HepG2 (cell line): ENCODE measurements at regions not wholly inside any gene's neighbourhood (a gene's known extent, or its start where the extent isn't known, plus 50 kb on each side); places are given as distances from the start of the nearest gene placed in this dataset.

Experiments
- ATAC-seq: fragments of 200-7000 bp; cut with Tn5 transposase; 3 replicates; pipeline ENCODE4 v1.9.1; 2020; ENCODE audit warnings: mild to moderate bottlenecking, moderate library complexity
- BruUV-seq: library from RNA; stranded (reverse); fragments of 400-500 nt; replicated peaks from 2 replicates; lab custom pipeline; 2021; lab: Mats Ljungman, UMichigan
- CTCF ChIA-PET: fragments of 300-600 bp; formaldehyde crosslinking; extraction: SDS; loops from one replicate; lab custom pipeline; 2021; ENCODE audit warnings: low total read pairs, inconsistent platforms, low intra/inter-chr PET ratio; lab: Yijun Ruan, JAX
- POLR2A ChIA-PET: fragments of 350-600 bp; sonication (Branson Sonifier 250); formaldehyde crosslinking; loops from one replicate; lab custom pipeline; 2020; ENCODE audit warnings: antibody characterized with exemption, inconsistent platforms; lab: Yijun Ruan, JAX
- DNase-seq: peaks from one replicate; pipeline ENCODE4 v3.0.0-alpha.2; 2015; ENCODE audit warnings: low spot score
- FAIRE-seq: peaks from 3 replicates; lab custom pipeline; 2011; peaks lifted over from hg19 to GRCh38; lab: Jason Lieb, UNC
- H2AFZ ChIP-seq: one replicate; pipeline ENCODE4 v1.6.1; 2011; ENCODE audit warnings: low read length, inconsistent platforms
- H3K27ac ChIP-seq: fragments of 300-600 bp; 3 replicates; pipeline ENCODE4 v1.8.0; 2011; ENCODE audit warnings: mixed run types, mild to moderate bottlenecking, mixed read lengths, low read length, inconsistent platforms; ENCODE audit not compliant: insufficient read depth; ENCODE audit errors: extremely low read length
- H3K27me3 ChIP-seq, 2 experiments: fragments of 200-600 bp in 1 of 2; 2 replicates in 1 of 2; 3 replicates in 1 of 2; pipeline versions ENCODE4 v1.6.0 to v1.8.0; 2011; ENCODE audit warnings: low read length in 2 of 2, mild to moderate bottlenecking in 2 of 2, moderate library complexity in 2 of 2, inconsistent platforms in 1 of 2; ENCODE audit not compliant: insufficient read depth in 2 of 2, control insufficient read depth in 1 of 2
- H3K36me3 ChIP-seq, 2 experiments: fragments of 200-600 bp in 1 of 2; replicated peaks in 1 of 2; 2 replicates in 1 of 2; 3 replicates in 1 of 2; pipeline versions ENCODE4 v1.5.1 to v1.8.0; 2011; ENCODE audit warnings: low read length in 2 of 2, inconsistent platforms in 1 of 2; ENCODE audit not compliant: insufficient read depth in 2 of 2, control insufficient read depth in 1 of 2
- H3K4me1 ChIP-seq: 2 replicates; pipeline ENCODE4 v1.5.1; 2012; ENCODE audit warnings: low read length, inconsistent platforms; ENCODE audit not compliant: insufficient read depth
- H3K4me2 ChIP-seq: 2 replicates; pipeline ENCODE4 v1.6.0; 2011; ENCODE audit warnings: low read depth, low read length, inconsistent platforms
- H3K4me3 ChIP-seq, 3 experiments: fragments of 200-600 bp in 1 of 3; sonication (generic), shearing (Covaris generic) in 1 of 3; replicated peaks in 1 of 3; 2 replicates each; pipeline ENCODE4 v1.5.1; 2011 to 2016; ENCODE audit warnings: low read length in 3 of 3, inconsistent platforms in 2 of 3, low read depth in 2 of 3, mild to moderate bottlenecking in 2 of 3, control low read depth in 1 of 3, mixed read lengths in 1 of 3; ENCODE audit not compliant: insufficient read depth in 1 of 3
- H3K79me2 ChIP-seq: one replicate; pipeline ENCODE4 v1.6.1; 2011; ENCODE audit warnings: low read length, inconsistent platforms; ENCODE audit not compliant: insufficient read depth
- H3K9ac ChIP-seq: 2 replicates; pipeline ENCODE4 v1.6.0; 2011; ENCODE audit warnings: mild to moderate bottlenecking, low read depth, low read length, inconsistent platforms; ENCODE audit not compliant: insufficient read depth
- H3K9me3 ChIP-seq: 2 replicates; pipeline ENCODE4 v1.5.1; 2012; ENCODE audit warnings: mild to moderate bottlenecking, low read length
- H4K20me1 ChIP-seq: 2 replicates; pipeline ENCODE4 v1.6.0; 2011; ENCODE audit warnings: inconsistent platforms, mild to moderate bottlenecking, low read length, moderate library complexity; ENCODE audit not compliant: insufficient read depth
- AHR ChIP-seq: IDR thresholded peaks from 2 replicates; pipeline ENCODE4 v1.6.1; 2018; ENCODE audit warnings: missing genetic modification reagents, missing compliant biosample characterization
- AKAP8 ChIP-seq: sonication (generic); formaldehyde crosslinking; IDR thresholded peaks from 2 replicates; pipeline ENCODE4 v1.5.1; 2020; ENCODE audit warnings: mild to moderate bottlenecking, missing genetic modification reagents
- CHD2 ChIP-seq: IDR thresholded peaks from 2 replicates; pipeline ENCODE4 v1.6.1; 2011; ENCODE audit warnings: low read depth, low read length, improper control_type of control experiment
- ELF3 ChIP-seq: IDR thresholded peaks from 2 replicates; pipeline ENCODE4 v1.6.1; 2016; ENCODE audit warnings: missing genetic modification reagents, missing compliant biosample characterization
- ETV5 ChIP-seq: IDR thresholded peaks from 2 replicates; pipeline ENCODE4 v1.6.1; 2018; ENCODE audit warnings: missing biosample characterization, missing genetic modification reagents, inconsistent platforms, borderline replicate concordance
- GLMP ChIP-seq: sonication (generic); formaldehyde crosslinking; IDR thresholded peaks from 2 replicates; pipeline ENCODE4 v1.9.0; 2021; ENCODE audit warnings: missing genetic modification reagents, mild to moderate bottlenecking, borderline replicate concordance
- LCORL ChIP-seq, 2 experiments: fragments of 450-650 bp in 1 of 2; sonication (generic) in 1 of 2; formaldehyde crosslinking in 1 of 2; IDR thresholded peaks; 2 replicates each; pipeline versions ENCODE4 v1.5.0 to v1.6.1; 2017 to 2020; ENCODE audit warnings: antibody characterized with exemption in 1 of 2, missing genetic modification reagents in 1 of 2
- MAFF ChIP-seq: IDR thresholded peaks from 2 replicates; pipeline ENCODE4 v1.6.1; 2011; ENCODE audit warnings: low read depth, low read length, improper control_type of control experiment
- MIER3 ChIP-seq: IDR thresholded peaks from 2 replicates; pipeline ENCODE4 v1.6.1; 2016; ENCODE audit warnings: missing compliant biosample characterization, borderline replicate concordance
- RFXANK ChIP-seq: IDR thresholded peaks from 2 replicates; pipeline ENCODE4 v1.6.1; 2016
- TFE3 ChIP-seq: IDR thresholded peaks from 2 replicates; pipeline ENCODE4 v1.6.1; 2016
- THYN1 ChIP-seq: sonication (generic); formaldehyde crosslinking; IDR thresholded peaks from 2 replicates; pipeline ENCODE4 v1.8.1; 2023; ENCODE audit warnings: low read depth, mild to moderate bottlenecking, moderate library complexity, missing genetic modification reagents, borderline replicate concordance
- TRIM24 ChIP-seq: sonication (generic); formaldehyde crosslinking; IDR thresholded peaks from 2 replicates; pipeline ENCODE4 v1.8.0; 2022; ENCODE audit warnings: mild to moderate bottlenecking, missing genetic modification reagents
- U2AF1 ChIP-seq: fragments of 200-400 bp; formaldehyde crosslinking; optimal IDR thresholded peaks from 2 replicates; pipeline ENCODE3; 2017; ENCODE audit warnings: mild to moderate bottlenecking, low read depth, low read length
- ZNF317 ChIP-seq: sonication (generic); formaldehyde crosslinking; IDR thresholded peaks from 2 replicates; pipeline ENCODE4 v1.5.0; 2020; ENCODE audit warnings: mild to moderate bottlenecking, missing genetic modification reagents
- ZNF451 ChIP-seq: sonication (generic); formaldehyde crosslinking; IDR thresholded peaks from 2 replicates; pipeline ENCODE4 v1.5.0; 2020; ENCODE audit warnings: mild to moderate bottlenecking, missing genetic modification reagents
- ZNF737 ChIP-seq: sonication (generic); formaldehyde crosslinking; IDR thresholded peaks from 2 replicates; pipeline ENCODE4 v1.5.0; 2020; ENCODE audit warnings: missing genetic modification reagents, mild to moderate bottlenecking, borderline replicate concordance
- ZNF768 ChIP-seq: sonication (generic); formaldehyde crosslinking; IDR thresholded peaks from 2 replicates; pipeline ENCODE4 v1.4.0; 2020; ENCODE audit warnings: missing genetic modification reagents
- WGBS: methylation state at CpG from one replicate; pipeline ENCODE4 v1.1.6; 2017; ENCODE audit warnings: low lambda C conversion rate; 5-methylcytosine and 5-hydroxymethylcytosine counted together
- in situ Hi-C: cut with HindIII; loops from 2 replicates; pipeline ENCODE4 v1.10.0; 2017; ENCODE audit warnings: low pct_unique_long_range_greater_than_20kb; ENCODE audit not compliant: extremely low pct_ligation_motif_present
- intact Hi-C: fragments of 100-400 bp; cut with micrococcal nuclease; formaldehyde crosslinking; loops from one replicate; pipeline ENCODE4 v1.10.0; 2022; ENCODE audit not compliant: unreplicated experiment

GRCh38 chr10:117899181-117899683, 147.5 kb downstream of the RAB11FIP2 start:
- in situ Hi-C loops = no loop called here
- BruUV-seq = no TSS peak
- H3K9ac ChIP-seq = no peak overlapping the region

DNA sequence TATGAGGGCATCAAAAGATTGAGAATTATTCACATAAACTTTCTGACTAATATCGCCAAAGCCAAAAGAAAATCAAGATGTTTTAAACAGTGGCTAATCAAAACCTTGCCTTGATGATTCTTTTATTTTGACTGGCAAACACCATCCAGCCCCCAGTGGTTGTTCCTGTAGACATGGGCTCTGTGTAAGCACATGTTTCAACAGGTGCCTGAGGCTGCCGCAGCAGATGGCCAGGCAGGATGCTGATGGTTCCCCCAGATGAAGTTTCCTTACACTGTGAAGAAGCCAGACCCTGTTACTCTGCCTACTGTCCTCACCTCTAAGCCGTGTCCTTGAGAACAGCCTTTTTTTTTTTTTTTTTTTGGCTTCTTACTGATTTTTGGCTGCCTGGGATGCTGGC, 146.5 kb downstream of the RAB11FIP2 start:
- CTCF ChIA-PET = no interaction called here
- no peak overlapping the region for H3K4me3 ChIP-seq
- no peak for TF ChIP-seq GLMP (CRISPR knock-in tag)
- TF ChIP-seq ZNF737 (CRISPR knock-in tag) = no peak
- no peak for TF ChIP-seq TRIM24 (CRISPR knock-in tag)
- TF ChIP-seq LCORL (IDR thresholded peaks at IDR 0.05) = no peak
- no peak for TF ChIP-seq LCORL (CRISPR knock-in tag; IDR thresholded peaks at IDR 0.05)
- TF ChIP-seq TFE3 (CRISPR knock-in tag) = no peak
- no peak for TF ChIP-seq ZNF768 (CRISPR knock-in tag)
- no peak for TF ChIP-seq THYN1
- TF ChIP-seq AHR (CRISPR knock-in tag) = no peak
- no peak for TF ChIP-seq ZNF451 (CRISPR knock-in tag)
- TF ChIP-seq AKAP8 (CRISPR knock-in tag) = no peak

More at GRCh38 chr10:117899181-117899683, 147.5 kb downstream of the RAB11FIP2 start:
- no peak for DNase-seq
- no peaks in the 10 kb centered on the region for H4K20me1 ChIP-seq
- ChIA-PET POLR2A (no interaction called here), CTCF (no interaction called here)
- no peak for FAIRE-seq
- 0% methylated on average over 2 of the region's 2 CpGs for WGBS
- H3K79me2 ChIP-seq = no peaks in the 10 kb centered on the region
- no peak for TF ChIP-seq RFXANK (CRISPR knock-in tag)
- no peak for TF ChIP-seq ETV5 (CRISPR knock-in tag)
- no peak for TF ChIP-seq MAFF
- no peak for TF ChIP-seq MIER3 (CRISPR knock-in tag)
- no peak for TF ChIP-seq ZNF317
- TF ChIP-seq CHD2 = no peak
- no peak for TF ChIP-seq U2AF1
- no peak for TF ChIP-seq ELF3 (CRISPR knock-in tag)
- H3K9me3 ChIP-seq = no peaks in the 10 kb centered on the region
- no peak overlapping the region for H2AFZ ChIP-seq
- H3K4me2 ChIP-seq = no peak overlapping the region
- H3K27ac ChIP-seq = no peak overlapping the region
- no peaks in the 10 kb centered on the region for H3K36me3 ChIP-seq
- H3K4me1 ChIP-seq = no peaks in the 10 kb centered on the region
- intact Hi-C loops = no loop called here
- H3K4me3 ChIP-seq = no peak overlapping the region
- no peaks in the 10 kb centered on the region; a peak in 1 of 5 replicates for H3K27me3 ChIP-seq
- no peak for ATAC-seq

More for the DNA sequence above, 146.5 kb downstream of the RAB11FIP2 start:
- no peak for ATAC-seq
- 46% methylated on average over 3 of the region's 3 CpGs for WGBS
- Histone ChIP-seq H2AFZ (no peak overlapping the region), H3K4me1 (no peaks in the 10 kb centered on the region), H3K27ac (no peak overlapping the region), H3K27me3 (peaks cover 0 to 8% of the 10 kb centered on the region in 2 experiments; a peak in 1 of 5 replicates), H3K9ac (no peak overlapping the region), H4K20me1 (no peaks in the 10 kb centered on the region), H3K79me2 (no peaks in the 10 kb centered on the region), H3K36me3 (no peaks in the 10 kb centered on the region), H3K4me2 (no peak overlapping the region), H3K9me3 (no peaks in the 10 kb centered on the region)
- in situ Hi-C loops (no loop called here), intact Hi-C loops (no loop called here)
- POLR2A ChIA-PET = no interaction called here
- FAIRE-seq = no peak
- DNase-seq = no peak
- BruUV-seq = no TSS peak
